ENCODE measurements at regions not wholly inside any gene's neighbourhood (a gene's known extent, or its start where the extent isn't known, plus 50 kb on each side); places are given as distances from the start of the nearest gene placed in this dataset.
"Not testable (repeated sequence)": the region's sequence is repeated elsewhere in the genome, so short reads cannot be mapped to it uniquely, and the experiment has no call there.

- no peak overlapping the region for H3K4me3 Mint-ChIP-seq
- no peaks in the 10 kb centered on the region for H3K4me1 Mint-ChIP-seq
- no peaks in the 10 kb centered on the region for H3K27me3 Mint-ChIP-seq
- ChIA-PET POLR2A (no interaction called here), CTCF (no interaction called here)
- intact Hi-C loops (cut with micrococcal nuclease): no loop called here
- no peak for ATAC-seq (ENCODE audit: low read depth)
- no peak for DNase-seq
- TF ChIP-seq CTCF (IDR thresholded peaks at IDR 0.05): no peak
- no peak overlapping the region for H3K27ac Mint-ChIP-seq
- no peaks in the 10 kb centered on the region for H3K36me3 Mint-ChIP-seq (ENCODE audit: low read depth)
- H3K9me3 Mint-ChIP-seq: peaks cover 11% of the 10 kb centered on the region
Measured at GRCh38 chr2:123840016-123840415, 185.1 kb upstream of the CNTNAP5 start.

- ATAC-seq (ENCODE audit: low read depth): no peak
- intact Hi-C loops (cut with micrococcal nuclease): no loop called here
- POLR2A ChIA-PET: no interaction called here
Measured at GRCh38 chr2:123840574-123840973, 184.5 kb upstream of the CNTNAP5 start.

GRCh38 chr2:123851281-123851680 lies 173.8 kb upstream of the CNTNAP5 start:
- H3K27ac Mint-ChIP-seq: no peak overlapping the region
- no peak overlapping the region for H3K4me3 Mint-ChIP-seq
- H3K4me1 Mint-ChIP-seq: no peaks in the 10 kb centered on the region
- peaks cover 16% of the 10 kb centered on the region for H3K9me3 Mint-ChIP-seq
- no peaks in the 10 kb centered on the region for H3K36me3 Mint-ChIP-seq (ENCODE audit: low read depth)
- CTCF ChIA-PET: no interaction called here
- H3K27me3 Mint-ChIP-seq: no peaks in the 10 kb centered on the region
- intact Hi-C loops (cut with micrococcal nuclease): no loop called here
- no peak for TF ChIP-seq CTCF (IDR thresholded peaks at IDR 0.05)
- POLR2A ChIA-PET: no interaction called here
- no peak for ATAC-seq (ENCODE audit: low read depth)
- DNase-seq: no peak

More at GRCh38 chr2:123840574-123840973, 184.5 kb upstream of the CNTNAP5 start:
- Mint-ChIP-seq H3K27ac (no peak overlapping the region), H3K9me3 (peaks cover 11% of the 10 kb centered on the region), H3K4me3 (no peak overlapping the region), H3K36me3 (ENCODE audit: low read depth) (no peaks in the 10 kb centered on the region), H3K27me3 (no peaks in the 10 kb centered on the region), H3K4me1 (no peaks in the 10 kb centered on the region)
- CTCF ChIA-PET: no interaction called here
- TF ChIP-seq CTCF (IDR thresholded peaks at IDR 0.05): no peak
- DNase-seq: no peak

GRCh38 chr2:123853161-123853560 lies 171.9 kb upstream of the CNTNAP5 start:
- POLR2A ChIA-PET: no interaction called here
- ATAC-seq (ENCODE audit: low read depth) (no peak), DNase-seq (no peak)
- Mint-ChIP-seq H3K4me3 (no peak overlapping the region), H3K27me3 (no peaks in the 10 kb centered on the region), H3K36me3 (ENCODE audit: low read depth) (no peaks in the 10 kb centered on the region), H3K9me3 (peaks cover 18% of the 10 kb centered on the region), H3K27ac (no peak overlapping the region), H3K4me1 (no peaks in the 10 kb centered on the region)
- no peak for TF ChIP-seq CTCF (IDR thresholded peaks at IDR 0.05)
- CTCF ChIA-PET: no interaction called here
- intact Hi-C loops (cut with micrococcal nuclease): no loop called here

GRCh38 chr2:123859031-123859430 lies 166.1 kb upstream of the CNTNAP5 start:
- H3K36me3 Mint-ChIP-seq (ENCODE audit: low read depth); H3K4me3 Mint-ChIP-seq; DNase-seq; ATAC-seq (ENCODE audit: low read depth); H3K4me1 Mint-ChIP-seq; POLR2A ChIA-PET; H3K27ac Mint-ChIP-seq; intact Hi-C loops (cut with micrococcal nuclease); CTCF ChIA-PET; H3K27me3 Mint-ChIP-seq: not testable (repeated sequence)
- peaks cover 27% of the 10 kb centered on the region for H3K9me3 Mint-ChIP-seq

- ChIA-PET POLR2A (no interaction called here), CTCF (no interaction called here)
- Mint-ChIP-seq H3K9me3 (peaks cover 15% of the 10 kb centered on the region), H3K27me3 (no peaks in the 10 kb centered on the region), H3K4me3 (no peak overlapping the region), H3K27ac (no peak overlapping the region), H3K36me3 (ENCODE audit: low read depth) (no peaks in the 10 kb centered on the region), H3K4me1 (no peaks in the 10 kb centered on the region)
- ATAC-seq (ENCODE audit: low read depth) (no peak), DNase-seq (no peak)
- intact Hi-C loops (cut with micrococcal nuclease): no loop called here
- no peak for TF ChIP-seq CTCF (IDR thresholded peaks at IDR 0.05)
Measured at GRCh38 chr2:123864416-123864815, 160.7 kb upstream of the CNTNAP5 start.
